ENCODE measurements at regions not wholly inside any gene's neighbourhood (a gene's known extent, or its start where the extent isn't known, plus 50 kb on each side); places are given as distances from the start of the nearest gene placed in this dataset.

GRCh38 chr22:47920380-47920959, 1158.0 kb downstream of the TBC1D22A start:
- H3K27ac ChIP-seq (ENCODE audit: low read depth in 2 of 2, low read length in 2 of 2), result no peak overlapping the region
- no peak overlapping the region for H3K4me3 ChIP-seq (ENCODE audit: low read length in 2 of 2)
- H3K4me1 ChIP-seq (ENCODE audit: control insufficient read depth in 2 of 2, insufficient read depth in 2 of 2, low read length in 2 of 2), result peaks cover 0 to 2% of the 10 kb centered on the region in 2 donors
- no peaks in the 10 kb centered on the region for H3K36me3 ChIP-seq (ENCODE audit: control insufficient read depth in 2 of 2, insufficient read depth in 2 of 2, low read length in 2 of 2)
- no peaks in the 10 kb centered on the region for H3K9me3 ChIP-seq (ENCODE audit: control insufficient read depth in 2 of 2, low read length in 2 of 2)
- no peak overlapping the region for H3K9ac ChIP-seq (ENCODE audit: low read depth in 1 of 2, low read length in 2 of 2)
- H3K27me3 ChIP-seq (ENCODE audit: control insufficient read depth in 2 of 2, insufficient read depth in 2 of 2, low read length in 2 of 2), result no peaks in the 10 kb centered on the region

DNA sequence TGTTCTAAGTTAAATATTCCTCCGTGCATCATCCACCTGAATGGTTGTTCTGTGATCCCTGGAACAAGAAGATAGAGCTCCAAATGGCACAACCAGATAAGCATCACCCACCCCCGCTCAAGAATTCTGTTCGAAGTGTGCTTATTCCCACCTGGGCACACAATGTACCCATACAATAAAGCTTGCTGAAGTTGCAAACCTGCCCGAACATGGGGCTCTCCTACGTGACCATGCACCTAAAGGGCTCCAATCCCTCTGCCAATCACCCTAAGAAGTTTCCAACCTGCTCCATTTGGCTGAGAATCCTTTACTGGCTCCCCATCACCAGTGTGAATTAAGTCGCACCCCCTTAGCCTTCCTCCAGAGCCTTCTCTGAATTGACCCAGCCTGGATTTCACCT, 1157.4 kb downstream of the TBC1D22A start:
- H3K9ac ChIP-seq (ENCODE audit: low read depth in 1 of 2, low read length in 2 of 2), result no peak overlapping the region

GRCh38 chr22:47919001-47919441, 1156.6 kb downstream of the TBC1D22A start:
- Histone ChIP-seq H3K27ac (ENCODE audit: low read depth in 2 of 2, low read length in 2 of 2) (no peak overlapping the region), H3K27me3 (ENCODE audit: control insufficient read depth in 2 of 2, insufficient read depth in 2 of 2, low read length in 2 of 2) (no peaks in the 10 kb centered on the region), H3K9ac (ENCODE audit: low read depth in 1 of 2, low read length in 2 of 2) (no peak overlapping the region), H3K4me3 (ENCODE audit: low read length in 2 of 2) (no peak overlapping the region), H3K4me1 (ENCODE audit: control insufficient read depth in 2 of 2, insufficient read depth in 2 of 2, low read length in 2 of 2) (peaks cover 0 to 2% of the 10 kb centered on the region in 2 donors), H3K36me3 (ENCODE audit: control insufficient read depth in 2 of 2, insufficient read depth in 2 of 2, low read length in 2 of 2) (no peaks in the 10 kb centered on the region), H3K9me3 (ENCODE audit: control insufficient read depth in 2 of 2, low read length in 2 of 2) (no peaks in the 10 kb centered on the region)

More for the DNA sequence above, 1157.4 kb downstream of the TBC1D22A start:
- no peaks in the 10 kb centered on the region for H3K9me3 ChIP-seq (ENCODE audit: control insufficient read depth in 2 of 2, low read length in 2 of 2)
- H3K27me3 ChIP-seq (ENCODE audit: control insufficient read depth in 2 of 2, insufficient read depth in 2 of 2, low read length in 2 of 2), result no peaks in the 10 kb centered on the region
- no peak overlapping the region for H3K4me3 ChIP-seq (ENCODE audit: low read length in 2 of 2)
- peaks cover 0 to 2% of the 10 kb centered on the region in 2 donors for H3K4me1 ChIP-seq (ENCODE audit: control insufficient read depth in 2 of 2, insufficient read depth in 2 of 2, low read length in 2 of 2)
- H3K27ac ChIP-seq (ENCODE audit: low read depth in 2 of 2, low read length in 2 of 2), result no peak overlapping the region
- H3K36me3 ChIP-seq (ENCODE audit: control insufficient read depth in 2 of 2, insufficient read depth in 2 of 2, low read length in 2 of 2), result no peaks in the 10 kb centered on the region

DNA sequence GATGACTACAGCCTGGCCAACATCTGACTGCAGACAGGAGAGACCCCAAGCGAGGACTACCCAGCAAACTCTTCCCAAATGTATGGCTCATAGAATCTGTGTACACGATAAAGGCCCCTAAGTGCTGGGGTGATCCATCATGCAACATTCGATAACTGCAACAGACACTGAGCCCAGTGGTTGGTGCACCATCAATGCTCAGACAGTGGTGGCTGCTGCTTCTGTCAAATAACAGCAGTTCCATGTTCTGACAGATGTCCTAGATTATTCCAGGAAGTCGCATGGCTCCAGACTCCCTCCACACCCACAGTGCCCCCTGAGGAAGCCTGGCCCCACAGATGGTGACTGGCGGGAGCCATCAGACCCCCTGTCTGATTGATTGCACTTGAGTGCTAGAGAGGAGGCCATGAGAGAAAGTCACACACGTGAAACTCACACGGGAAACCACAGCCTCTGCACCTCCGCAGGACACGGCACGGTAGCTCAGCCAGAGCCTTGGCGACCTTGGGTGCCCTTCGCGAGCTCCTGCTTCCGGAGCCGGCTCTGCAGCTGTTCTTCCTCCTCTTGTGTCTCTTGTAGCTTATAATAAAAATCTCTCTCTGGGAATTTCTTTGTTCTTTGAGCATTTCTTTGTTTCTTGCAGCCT, 1155.9 kb downstream of the TBC1D22A start:
- Histone ChIP-seq H3K9ac (ENCODE audit: low read depth in 1 of 2, low read length in 2 of 2) (no peak overlapping the region), H3K27me3 (ENCODE audit: control insufficient read depth in 2 of 2, insufficient read depth in 2 of 2, low read length in 2 of 2) (no peaks in the 10 kb centered on the region), H3K4me3 (ENCODE audit: low read length in 2 of 2) (no peak overlapping the region), H3K4me1 (ENCODE audit: control insufficient read depth in 2 of 2, insufficient read depth in 2 of 2, low read length in 2 of 2) (peaks cover 0 to 2% of the 10 kb centered on the region in 2 donors), H3K9me3 (ENCODE audit: control insufficient read depth in 2 of 2, low read length in 2 of 2) (no peaks in the 10 kb centered on the region), H3K36me3 (ENCODE audit: control insufficient read depth in 2 of 2, insufficient read depth in 2 of 2, low read length in 2 of 2) (no peaks in the 10 kb centered on the region), H3K27ac (ENCODE audit: low read depth in 2 of 2, low read length in 2 of 2) (no peak overlapping the region)

- H3K9ac ChIP-seq (ENCODE audit: low read depth in 1 of 2, low read length in 2 of 2), result no peak overlapping the region
- no peak overlapping the region for H3K4me3 ChIP-seq (ENCODE audit: low read length in 2 of 2)
- no peaks in the 10 kb centered on the region for H3K36me3 ChIP-seq (ENCODE audit: control insufficient read depth in 2 of 2, insufficient read depth in 2 of 2, low read length in 2 of 2)
- H3K9me3 ChIP-seq (ENCODE audit: control insufficient read depth in 2 of 2, low read length in 2 of 2), result no peaks in the 10 kb centered on the region
- no peaks in the 10 kb centered on the region for H3K27me3 ChIP-seq (ENCODE audit: control insufficient read depth in 2 of 2, insufficient read depth in 2 of 2, low read length in 2 of 2)
- H3K27ac ChIP-seq (ENCODE audit: low read depth in 2 of 2, low read length in 2 of 2), result no peak overlapping the region
- H3K4me1 ChIP-seq (ENCODE audit: control insufficient read depth in 2 of 2, insufficient read depth in 2 of 2, low read length in 2 of 2), result peaks cover 0 to 2% of the 10 kb centered on the region in 2 donors
Measured at GRCh38 chr22:47914481-47915097, 1152.1 kb downstream of the TBC1D22A start.

- no peak overlapping the region for H3K4me3 ChIP-seq (ENCODE audit: low read length in 2 of 2)
- H3K4me1 ChIP-seq (ENCODE audit: control insufficient read depth in 2 of 2, insufficient read depth in 2 of 2, low read length in 2 of 2), result no peaks in the 10 kb centered on the region
- no peaks in the 10 kb centered on the region for H3K9me3 ChIP-seq (ENCODE audit: control insufficient read depth in 2 of 2, low read length in 2 of 2)
- H3K9ac ChIP-seq (ENCODE audit: low read depth in 1 of 2, low read length in 2 of 2), result no peak overlapping the region
- H3K36me3 ChIP-seq (ENCODE audit: control insufficient read depth in 2 of 2, insufficient read depth in 2 of 2, low read length in 2 of 2), result no peaks in the 10 kb centered on the region
- H3K27ac ChIP-seq (ENCODE audit: low read depth in 2 of 2, low read length in 2 of 2), result no peak overlapping the region
- no peaks in the 10 kb centered on the region for H3K27me3 ChIP-seq (ENCODE audit: control insufficient read depth in 2 of 2, insufficient read depth in 2 of 2, low read length in 2 of 2)
Measured at GRCh38 chr22:47902646-47903180, 1140.3 kb downstream of the TBC1D22A start.

DNA sequence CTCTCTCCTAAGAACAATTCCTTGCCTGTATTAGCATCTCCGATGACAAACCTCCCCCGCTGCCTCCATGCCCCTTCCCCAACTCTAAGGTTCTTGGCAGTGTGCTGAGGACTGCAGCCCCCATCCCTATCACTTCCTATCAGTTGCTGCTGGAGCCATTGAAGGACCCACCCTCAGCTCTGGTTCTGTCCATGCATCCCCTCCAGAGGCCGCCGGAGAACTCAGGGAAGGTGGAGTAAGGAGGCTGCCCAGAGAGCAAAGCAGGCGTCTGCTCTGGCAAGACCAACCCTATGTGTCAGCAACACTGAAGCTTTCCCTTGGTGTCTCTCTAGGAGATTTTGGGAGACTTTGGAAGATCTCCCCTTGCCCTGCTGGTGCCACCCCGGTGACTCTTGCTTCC, 1139.5 kb downstream of the TBC1D22A start:
- Histone ChIP-seq H3K36me3 (ENCODE audit: control insufficient read depth in 2 of 2, insufficient read depth in 2 of 2, low read length in 2 of 2) (no peaks in the 10 kb centered on the region), H3K4me1 (ENCODE audit: control insufficient read depth in 2 of 2, insufficient read depth in 2 of 2, low read length in 2 of 2) (no peaks in the 10 kb centered on the region), H3K27ac (ENCODE audit: low read depth in 2 of 2, low read length in 2 of 2) (no peak overlapping the region), H3K27me3 (ENCODE audit: control insufficient read depth in 2 of 2, insufficient read depth in 2 of 2, low read length in 2 of 2) (no peaks in the 10 kb centered on the region), H3K4me3 (ENCODE audit: low read length in 2 of 2) (no peak overlapping the region), H3K9me3 (ENCODE audit: control insufficient read depth in 2 of 2, low read length in 2 of 2) (no peaks in the 10 kb centered on the region), H3K9ac (ENCODE audit: low read depth in 1 of 2, low read length in 2 of 2) (no peak overlapping the region)

- no peaks in the 10 kb centered on the region for H3K27me3 ChIP-seq (ENCODE audit: control insufficient read depth in 2 of 2, insufficient read depth in 2 of 2, low read length in 2 of 2)
- no peak overlapping the region for H3K4me3 ChIP-seq (ENCODE audit: low read length in 2 of 2)
- H3K27ac ChIP-seq (ENCODE audit: low read depth in 2 of 2, low read length in 2 of 2), result no peak overlapping the region
- no peak overlapping the region for H3K9ac ChIP-seq (ENCODE audit: low read depth in 1 of 2, low read length in 2 of 2)
- no peaks in the 10 kb centered on the region for H3K4me1 ChIP-seq (ENCODE audit: control insufficient read depth in 2 of 2, insufficient read depth in 2 of 2, low read length in 2 of 2)
- H3K36me3 ChIP-seq (ENCODE audit: control insufficient read depth in 2 of 2, insufficient read depth in 2 of 2, low read length in 2 of 2), result no peaks in the 10 kb centered on the region
- no peaks in the 10 kb centered on the region for H3K9me3 ChIP-seq (ENCODE audit: control insufficient read depth in 2 of 2, low read length in 2 of 2)
Measured at GRCh38 chr22:47899894-47900293, 1137.4 kb downstream of the TBC1D22A start.

DNA sequence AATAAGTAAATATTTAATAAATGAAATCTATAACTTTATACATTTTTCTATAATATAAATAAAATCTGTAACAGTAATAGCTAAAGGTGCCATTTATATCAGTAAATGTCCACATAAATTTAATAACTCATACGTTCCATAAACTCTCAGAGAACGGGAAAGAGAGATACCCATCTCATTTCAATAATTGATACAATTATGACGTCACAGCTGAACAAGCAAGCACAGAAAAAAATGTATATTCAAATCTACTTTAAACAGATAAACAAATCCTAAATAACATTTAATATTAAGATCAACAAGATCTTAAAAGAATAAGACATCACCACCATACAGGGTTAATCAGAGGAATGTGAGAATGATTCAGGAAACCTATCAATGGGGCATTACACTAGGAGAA, 1136.5 kb downstream of the TBC1D22A start:
- Histone ChIP-seq H3K4me1 (ENCODE audit: control insufficient read depth in 2 of 2, insufficient read depth in 2 of 2, low read length in 2 of 2) (no peaks in the 10 kb centered on the region), H3K4me3 (ENCODE audit: low read length in 2 of 2) (no peak overlapping the region), H3K36me3 (ENCODE audit: control insufficient read depth in 2 of 2, insufficient read depth in 2 of 2, low read length in 2 of 2) (no peaks in the 10 kb centered on the region), H3K9ac (ENCODE audit: low read depth in 1 of 2, low read length in 2 of 2) (no peak overlapping the region), H3K27ac (ENCODE audit: low read depth in 2 of 2, low read length in 2 of 2) (no peak overlapping the region), H3K9me3 (ENCODE audit: control insufficient read depth in 2 of 2, low read length in 2 of 2) (no peaks in the 10 kb centered on the region), H3K27me3 (ENCODE audit: control insufficient read depth in 2 of 2, insufficient read depth in 2 of 2, low read length in 2 of 2) (no peaks in the 10 kb centered on the region)

DNA sequence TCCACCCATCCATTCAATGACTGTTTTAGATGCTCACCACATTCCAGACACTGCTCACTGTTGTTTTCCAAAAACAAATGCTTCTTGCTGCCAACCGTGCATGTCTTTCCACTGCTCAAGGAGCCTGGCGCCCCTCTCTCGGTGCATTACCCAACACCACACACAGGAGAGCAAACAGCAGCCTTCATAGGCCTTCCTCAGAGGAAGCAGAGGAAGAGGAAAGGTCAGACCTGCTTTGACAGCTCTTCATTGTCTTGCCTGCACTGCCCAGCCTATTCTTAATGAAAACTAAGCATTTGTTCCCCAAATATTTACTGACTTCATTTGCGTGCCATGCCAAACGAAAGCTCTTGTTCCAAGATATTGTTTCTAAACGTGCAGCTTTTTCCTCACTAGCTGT, 1129.2 kb downstream of the TBC1D22A start:
- H3K9me3 ChIP-seq (ENCODE audit: control insufficient read depth in 2 of 2, low read length in 2 of 2), result no peaks in the 10 kb centered on the region
- no peak overlapping the region for H3K9ac ChIP-seq (ENCODE audit: low read depth in 1 of 2, low read length in 2 of 2)
- H3K27ac ChIP-seq (ENCODE audit: low read depth in 2 of 2, low read length in 2 of 2), result no peak overlapping the region
- H3K36me3 ChIP-seq (ENCODE audit: control insufficient read depth in 2 of 2, insufficient read depth in 2 of 2, low read length in 2 of 2), result no peaks in the 10 kb centered on the region
- H3K4me1 ChIP-seq (ENCODE audit: control insufficient read depth in 2 of 2, insufficient read depth in 2 of 2, low read length in 2 of 2), result no peaks in the 10 kb centered on the region
- H3K27me3 ChIP-seq (ENCODE audit: control insufficient read depth in 2 of 2, insufficient read depth in 2 of 2, low read length in 2 of 2), result no peaks in the 10 kb centered on the region
- H3K4me3 ChIP-seq (ENCODE audit: low read length in 2 of 2), result no peak overlapping the region
